IMR-90 (cell line): ENCODE measurements at regions not wholly inside any gene's neighbourhood (a gene's known extent, or its start where the extent isn't known, plus 50 kb on each side); places are given as distances from the start of the nearest gene placed in this dataset. TPM values are rescaled to one million over a fixed set of nuclear protein-coding genes. Genes with fewer than 3 reads are reported as not detected.

Experiments
- ATAC-seq: fragments of 200-7000 bp; cut with Tn5 transposase; 2 replicates; pipeline ENCODE4 v1.9.1; 2020; ENCODE audit warnings: low read depth, mild to moderate bottlenecking, moderate library complexity
- BruUV-seq: library from RNA; stranded (reverse); fragments of 400-500 nt; replicated peaks from 2 replicates; lab custom pipeline; 2021; lab: Mats Ljungman, UMichigan
- CTCF ChIA-PET: fragments of 300-600 bp; formaldehyde crosslinking; extraction: SDS; loops from one replicate; lab custom pipeline; 2021; ENCODE audit warnings: antibody characterized with exemption; lab: Yijun Ruan, JAX
- POLR2A ChIA-PET: fragments of 300-600 bp; sonication (Branson Sonifier 250); formaldehyde crosslinking; loops from one replicate; lab custom pipeline; 2022; ENCODE audit warnings: antibody characterized with exemption; ENCODE audit not compliant: unreplicated experiment; lab: Charles Lee
- DNase-seq: peaks from one replicate; pipeline ENCODE4 v3.0.0; 2013
- H2AFZ ChIP-seq: replicated peaks from 2 replicates; pipeline ENCODE3; 2013; ENCODE audit warnings: low read length, mild to moderate bottlenecking; ENCODE audit not compliant: poor library complexity
- H2AK5ac ChIP-seq: 2 replicates; pipeline ENCODE4 v1.6.1; 2013; ENCODE audit warnings: low read depth, low read length, inconsistent platforms
- H2AK9ac ChIP-seq: replicated peaks from 2 replicates; pipeline ENCODE3; 2013; ENCODE audit warnings: mild to moderate bottlenecking, low read depth, low read length, moderate library complexity; ENCODE audit not compliant: poor library complexity
- H2BK120ac ChIP-seq: 2 replicates; pipeline ENCODE4 v1.6.1; 2013; ENCODE audit warnings: low read depth, low read length, inconsistent platforms
- H2BK15ac ChIP-seq: 3 replicates; pipeline ENCODE4 v1.6.1; 2013; ENCODE audit warnings: low read depth, low read length, inconsistent platforms
- H2BK20ac ChIP-seq: 2 replicates; pipeline ENCODE4 v1.6.1; 2013; ENCODE audit warnings: low read depth, mild to moderate bottlenecking, inconsistent platforms, low read length, moderate library complexity
- H2BK5ac ChIP-seq: 2 replicates; pipeline ENCODE4 v1.6.1; 2013; ENCODE audit warnings: mild to moderate bottlenecking, low read depth, low read length, inconsistent platforms; ENCODE audit not compliant: poor library complexity, severe bottlenecking
- H3K14ac ChIP-seq: replicated peaks from 2 replicates; pipeline ENCODE4 v1.6.1; 2013; ENCODE audit warnings: low read depth, low read length, inconsistent platforms
- H3K18ac ChIP-seq: 2 replicates; pipeline ENCODE4 v1.6.1; 2013; ENCODE audit warnings: low read depth, low read length, control low read depth
- H3K23ac ChIP-seq: 2 replicates; pipeline ENCODE4 v1.6.1; 2013; ENCODE audit warnings: low read depth, low read length, inconsistent platforms
- H3K27ac ChIP-seq: 2 replicates; pipeline ENCODE4 v1.5.1; 2013; ENCODE audit warnings: mild to moderate bottlenecking, control low read depth, low read length; ENCODE audit not compliant: insufficient read depth
- H3K27me3 ChIP-seq: 2 replicates; pipeline ENCODE4 v1.6.1; 2013; ENCODE audit warnings: low read length; ENCODE audit not compliant: control insufficient read depth, insufficient read depth
- H3K36me3 ChIP-seq: 2 replicates; pipeline ENCODE4 v1.6.1; 2013; ENCODE audit warnings: low read length, mixed read lengths; ENCODE audit not compliant: control insufficient read depth, insufficient read depth
- H3K4ac ChIP-seq: 2 replicates; pipeline ENCODE4 v1.6.1; 2013; ENCODE audit warnings: low read depth, low read length, inconsistent platforms
- H3K4me1 ChIP-seq: 2 replicates; pipeline ENCODE4 v1.6.1; 2013; ENCODE audit warnings: low read length, mixed read lengths; ENCODE audit not compliant: control insufficient read depth, insufficient read depth
- H3K4me2 ChIP-seq: 2 replicates; pipeline ENCODE4 v1.6.1; 2013; ENCODE audit warnings: low read depth, mild to moderate bottlenecking, control low read depth, low read length, moderate library complexity
- H3K4me3 ChIP-seq: 2 replicates; pipeline ENCODE4 v1.5.1; 2013; ENCODE audit warnings: low read depth, mild to moderate bottlenecking, control low read depth, low read length, moderate library complexity; ENCODE audit not compliant: insufficient read depth
- H3K56ac ChIP-seq: 2 replicates; pipeline ENCODE4 v1.6.1; 2013; ENCODE audit warnings: low read length, inconsistent platforms; ENCODE audit not compliant: insufficient read depth; ENCODE audit errors: extremely low read depth
- H3K79me1 ChIP-seq, 2 experiments: 2 replicates each; pipeline ENCODE4 v1.6.1; 2013; ENCODE audit warnings: low read length in 2 of 2, inconsistent platforms in 1 of 2, low read depth in 1 of 2
- H3K9ac ChIP-seq: 2 replicates; pipeline ENCODE4 v1.6.1; 2013; ENCODE audit warnings: low read depth, low read length, control low read depth
- H3K9me1 ChIP-seq: 2 replicates; pipeline ENCODE4 v1.6.1; 2013; ENCODE audit warnings: low read length, inconsistent platforms; ENCODE audit not compliant: insufficient read depth
- H3K9me3 ChIP-seq: 2 replicates; pipeline ENCODE4 v1.6.1; 2013; ENCODE audit warnings: low read length; ENCODE audit not compliant: control insufficient read depth, insufficient read depth
- H4K20me1 ChIP-seq: 2 replicates; pipeline ENCODE4 v1.6.1; 2013; ENCODE audit warnings: low read length, inconsistent platforms; ENCODE audit not compliant: insufficient read depth
- H4K5ac ChIP-seq: 2 replicates; pipeline ENCODE4 v1.6.1; 2013; ENCODE audit warnings: mild to moderate bottlenecking, low read depth, low read length, control low read depth
- H4K8ac ChIP-seq, 2 experiments: 2 replicates each; pipeline ENCODE4 v1.6.1; 2013; ENCODE audit warnings: low read depth in 2 of 2, low read length in 2 of 2, control low read depth in 1 of 2, inconsistent platforms in 1 of 2
- H4K91ac ChIP-seq: 2 replicates; pipeline ENCODE4 v1.6.1; 2013; ENCODE audit warnings: low read depth, low read length, inconsistent platforms; ENCODE audit not compliant: insufficient read depth
- CHD1 ChIP-seq: IDR thresholded peaks from 2 replicates; pipeline ENCODE4 v1.6.1; 2012; ENCODE audit warnings: low read depth, low read length, improper control_type of control experiment
- CTCF ChIP-seq: conservative IDR thresholded peaks from 2 replicates; pipeline ENCODE4 v1.5.1; 2012; ENCODE audit warnings: mild to moderate bottlenecking, low read depth, low read length, improper control_type of control experiment
- FOS ChIP-seq: fragments of 150-350 bp; IDR thresholded peaks from 2 replicates; pipeline ENCODE4 v1.6.1; 2016; ENCODE audit warnings: low read depth, low read length
- NFE2L2 ChIP-seq: fragments of 150-350 bp; IDR thresholded peaks from 2 replicates; pipeline ENCODE4 v1.6.1; 2016; ENCODE audit warnings: low read depth, mild to moderate bottlenecking, low read length
- POLR2A ChIP-seq: IDR thresholded peaks from 2 replicates; pipeline ENCODE4 v1.6.1; 2012; ENCODE audit warnings: mild to moderate bottlenecking, low read depth, low read length
- RAD21 ChIP-seq: IDR thresholded peaks from 2 replicates; pipeline ENCODE4 v1.6.1; 2012; ENCODE audit warnings: low read length, improper control_type of control experiment
- RCOR1 ChIP-seq: IDR thresholded peaks from 2 replicates; pipeline ENCODE4 v1.6.1; 2012; ENCODE audit warnings: mild to moderate bottlenecking, low read length, improper control_type of control experiment; ENCODE audit not compliant: insufficient replicate concordance
- SMC3 ChIP-seq: fragments of 150-350 bp; IDR thresholded peaks from 2 replicates; pipeline ENCODE4 v1.6.1; 2016; ENCODE audit warnings: low read depth, mild to moderate bottlenecking, antibody characterized with exemption, low read length, moderate library complexity
- USF2 ChIP-seq: fragments of 150-350 bp; IDR thresholded peaks from 2 replicates; pipeline ENCODE4 v1.6.1; 2017; ENCODE audit warnings: mild to moderate bottlenecking, antibody characterized with exemption, low read length, low read depth
- WGBS, 2 experiments: methylation state at CpG; one replicate each; pipeline versions ENCODE4 v1.1.5 to v1.1.7; 2013; ENCODE audit warnings: missing lambda C conversion rate in 2 of 2; ENCODE audit not compliant: insufficient read length in 1 of 2; ENCODE audit errors: extremely low coverage in 2 of 2; 5-methylcytosine and 5-hydroxymethylcytosine counted together
- dilution Hi-C: fragments of 300-500 bp; cut with HindIII; formaldehyde crosslinking; loops from one replicate; pipeline ENCODE4 v1.14.3; 2018; ENCODE audit warnings: low sequenced_read_pairs; ENCODE audit not compliant: unreplicated experiment
- in situ Hi-C: fragments of 300-500 bp; cut with MboI; formaldehyde crosslinking; loops from 3 replicates; pipeline ENCODE4 v1.14.3; 2019; ENCODE audit warnings: low sequenced_read_pairs, inconsistent platforms, mixed read lengths
- intact Hi-C: fragments of 100-400 bp; cut with micrococcal nuclease; formaldehyde crosslinking; loops from 2 replicates; pipeline ENCODE4 v1.10.0; 2022
- microRNA-seq, 2 experiments: library from miRNA; stranded (forward) in 1 of 2; unstranded in 1 of 2; fragments of 10-50 nt in 1 of 2; fragments of <30 nt in 1 of 2; gene quantifications in 1 of 2; microRNA quantifications in 1 of 2; one replicate each; pipeline versions ENCODE3 to v1.1.0; 2013 to 2020; ENCODE audit not compliant: insufficient read depth in 1 of 2, insufficient read length in 1 of 2, unreplicated experiment in 1 of 2
- small RNA-seq, 5 experiments: library from RNA; depleted of rRNA; stranded (forward); fragments of <200 nt; gene quantifications; one replicate each; pipeline ENCODE3, GENCODE V24; 2012

GRCh38 chr2:196589419-196589818 is 50.1 kb upstream of the CCDC150 start:
- no peak overlapping the region for H2BK15ac ChIP-seq
- H4K8ac ChIP-seq: no peak overlapping the region
- H2BK20ac ChIP-seq: no peak overlapping the region
- H4K20me1 ChIP-seq: no peaks in the 10 kb centered on the region
- H3K27me3 ChIP-seq: no peaks in the 10 kb centered on the region
- no peaks in the 10 kb centered on the region for H3K4me1 ChIP-seq
- H3K56ac ChIP-seq: no peak overlapping the region
- H3K36me3 ChIP-seq: no peaks in the 10 kb centered on the region
- H4K5ac ChIP-seq: no peak overlapping the region
- no peaks in the 10 kb centered on the region for H3K9me3 ChIP-seq
- H3K4ac ChIP-seq: no peak overlapping the region
- CTCF ChIA-PET: interaction anchor here (0.9 kb wide), 1 partner anchor 1029 kb away, joined by 3 read pairs; no protein-coding TSS in a partner anchor
- no peak overlapping the region for H4K91ac ChIP-seq
- intact Hi-C loops (no loop called here), dilution Hi-C loops (no loop called here), in situ Hi-C loops (no loop called here)
- H2BK120ac ChIP-seq: no peak overlapping the region
- H3K4me3 ChIP-seq: no peak overlapping the region
- H2AK5ac ChIP-seq: no peak overlapping the region
- H3K9ac ChIP-seq: no peak overlapping the region
- no peak overlapping the region for H3K4me2 ChIP-seq
- no peak overlapping the region for H2BK5ac ChIP-seq
- H3K27ac ChIP-seq: no peak overlapping the region
- no peak overlapping the region for H3K14ac ChIP-seq
- H3K79me1 ChIP-seq: peaks cover 0 to 10% of the 10 kb centered on the region in 2 experiments; a peak in 3 of 4 replicates
- POLR2A ChIA-PET: no interaction called here
- H3K23ac ChIP-seq: no peak overlapping the region
- H3K18ac ChIP-seq: no peak overlapping the region
- WGBS, 2 experiments: no CpG with 5 or more reads among the region's 1 CpG
- TF ChIP-seq POLR2A (no peak), RAD21 (no peak), FOS (no peak), CHD1 (no peak), USF2 (no peak), SMC3 (no peak), NFE2L2 (no peak), CTCF (no peak), RCOR1 (no peak)
- no TSS peak for BruUV-seq
- DNase-seq (no peak), ATAC-seq (no peak)
- H2AK9ac ChIP-seq: no peak overlapping the region
- no peak overlapping the region for H2AFZ ChIP-seq
- H3K9me1 ChIP-seq: peaks cover 6% of the 10 kb centered on the region

Small RNAs in the stretch of these regions (microRNA-seq; reads per million reads assigned to microRNA genes)
- not detected for gene RN7SL820P (ENCODE audit: insufficient read depth, insufficient read length)

Small RNAs in the stretch of these regions (small RNA-seq; reads per million reads assigned to genes)
- 0 reads per million in 5 experiments for gene RN7SL820P
